ENCODE measurements at regions not wholly inside any gene's neighbourhood (a gene's known extent, or its start where the extent isn't known, plus 50 kb on each side); places are given as distances from the start of the nearest gene placed in this dataset.
"Not testable (repeated sequence)": the region's sequence is repeated elsewhere in the genome, so short reads cannot be mapped to it uniquely, and the experiment has no call there.

- POLR2A ChIA-PET; H3K4me3 ChIP-seq; BruUV-seq (replicated peaks); H2AFZ ChIP-seq (ENCODE audit: low read depth, low read length); H4K20me1 ChIP-seq (replicated peaks; ENCODE audit: control insufficient read depth, insufficient read depth, low read length); CTCF ChIA-PET (ENCODE audit: low intra/inter-chr PET ratio); ATAC-seq; H3K9me3 ChIP-seq (replicated peaks; ENCODE audit: control insufficient read depth, insufficient read depth, low read depth, low read length); H3K36me3 ChIP-seq (ENCODE audit: control insufficient read depth, insufficient read depth, low read length); FAIRE-seq; DNase-seq (ENCODE audit: extremely low read depth in 1 of 4, low spot score in 3 of 4); H3K4me1 ChIP-seq (replicated peaks in 1 of 2; ENCODE audit: control insufficient read depth in 2 of 2, insufficient read depth in 2 of 2, low read length in 2 of 2); H3K79me2 ChIP-seq (ENCODE audit: control insufficient read depth, insufficient read depth, low read length); intact Hi-C loops (cut with micrococcal nuclease); H3K9ac ChIP-seq (ENCODE audit: insufficient read depth in 1 of 2, low read depth in 2 of 2, low read length in 2 of 2); H3K27ac ChIP-seq (ENCODE audit: extremely low read depth, low read depth, low read length); H3K27me3 ChIP-seq (ENCODE audit: control insufficient read depth in 2 of 2, insufficient read depth in 2 of 2, low read length in 2 of 2); H3K4me2 ChIP-seq (ENCODE audit: insufficient read depth, low read length); H3K9me1 ChIP-seq (ENCODE audit: control insufficient read depth, insufficient read depth, low read length); in situ Hi-C loops (cut with MboI): not testable (repeated sequence)
- under 1% methylated on average over 6 of the region's 7 CpGs for WGBS (ENCODE audit: insufficient coverage, low coverage, missing lambda C conversion rate)
Observed at GRCh38 chr9:42282531-42283178, 99.2 kb downstream of the SPATA31A6 start.

DNA sequence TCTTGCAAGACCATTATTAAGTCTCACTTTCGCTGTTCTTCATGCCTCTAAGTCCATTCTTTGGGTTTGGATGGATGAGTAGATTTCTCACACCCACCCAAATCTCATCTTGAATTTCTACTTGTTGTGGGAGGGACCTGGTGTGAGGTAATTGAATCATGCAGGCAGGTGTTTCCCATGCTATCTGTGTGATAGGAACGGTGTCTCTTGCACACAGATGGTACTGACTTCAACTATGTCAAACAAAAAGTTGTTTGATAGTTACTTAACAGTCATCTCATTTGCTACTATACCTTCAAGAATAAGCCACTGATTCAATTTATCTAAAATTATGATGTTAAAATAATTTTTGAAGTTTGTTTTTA is 99.7 kb downstream of the SPATA31A6 start:
- H3K9me1 ChIP-seq (ENCODE audit: control insufficient read depth, insufficient read depth, low read length); POLR2A ChIA-PET; in situ Hi-C loops (cut with MboI); H3K4me1 ChIP-seq (replicated peaks in 1 of 2; ENCODE audit: control insufficient read depth in 2 of 2, insufficient read depth in 2 of 2, low read length in 2 of 2); ATAC-seq; H3K27ac ChIP-seq (ENCODE audit: extremely low read depth, low read depth, low read length); H3K9me3 ChIP-seq (replicated peaks; ENCODE audit: control insufficient read depth, insufficient read depth, low read depth, low read length); H3K36me3 ChIP-seq (ENCODE audit: control insufficient read depth, insufficient read depth, low read length); H4K20me1 ChIP-seq (replicated peaks; ENCODE audit: control insufficient read depth, insufficient read depth, low read length); CTCF ChIA-PET (ENCODE audit: low intra/inter-chr PET ratio); intact Hi-C loops (cut with micrococcal nuclease); H3K27me3 ChIP-seq (ENCODE audit: control insufficient read depth in 2 of 2, insufficient read depth in 2 of 2, low read length in 2 of 2); H2AFZ ChIP-seq (ENCODE audit: low read depth, low read length); H3K79me2 ChIP-seq (ENCODE audit: control insufficient read depth, insufficient read depth, low read length); H3K4me2 ChIP-seq (ENCODE audit: insufficient read depth, low read length); H3K4me3 ChIP-seq; H3K9ac ChIP-seq (ENCODE audit: insufficient read depth in 1 of 2, low read depth in 2 of 2, low read length in 2 of 2); BruUV-seq (replicated peaks); FAIRE-seq; DNase-seq (ENCODE audit: extremely low read depth in 1 of 4, low spot score in 3 of 4): not testable (repeated sequence)
- 3% methylated on average over 2 of the region's 2 CpGs for WGBS (ENCODE audit: insufficient coverage, low coverage, missing lambda C conversion rate)
